PC-3 (cell line): ENCODE measurements at regions not wholly inside any gene's neighbourhood (a gene's known extent, or its start where the extent isn't known, plus 50 kb on each side); places are given as distances from the start of the nearest gene placed in this dataset.
A peak's percentile ranks its signal among the peaks of the same experiment; 100 is the strongest.

Experiments used
- ATAC-seq: fragments of 200-7000 bp; cut with Tn5 transposase; 2 replicates; pipeline ENCODE4 v1.9.1; 2020; ENCODE audit warnings: mild to moderate bottlenecking, moderate library complexity
- BruUV-seq: library from RNA; stranded (reverse); fragments of 400-500 nt; replicated peaks from 2 replicates; lab custom pipeline; 2021; lab: Mats Ljungman, UMichigan
- CTCF ChIA-PET: fragments of 300-600 bp; sonication (Branson Sonifier 250); formaldehyde crosslinking; loops from one replicate; lab custom pipeline; 2022; ENCODE audit warnings: antibody characterized with exemption; lab: Charles Lee
- POLR2A ChIA-PET: fragments of 300-600 bp; sonication (Branson Sonifier 250); formaldehyde crosslinking; loops from one replicate; lab custom pipeline; 2022; ENCODE audit warnings: antibody characterized with exemption; ENCODE audit not compliant: unreplicated experiment; lab: Charles Lee
- DNase-seq: peaks from one replicate; pipeline ENCODE4 v3.0.0-alpha.2; 2015
- H2AFZ ChIP-seq: fragments of 300-600 bp; sonication (generic); 2 replicates; pipeline ENCODE4 v1.6.0; 2016; ENCODE audit warnings: antibody characterized with exemption, low read length
- H3F3A ChIP-seq: fragments of 300-600 bp; sonication (generic); one replicate; pipeline ENCODE4 v1.6.0; 2017; ENCODE audit warnings: antibody characterized with exemption, low read length, control low read depth, mild to moderate bottlenecking; ENCODE audit not compliant: unreplicated experiment
- H3K27ac ChIP-seq: fragments of 300-600 bp; sonication (generic); 2 replicates; pipeline ENCODE4 v1.5.1; 2016; ENCODE audit warnings: mild to moderate bottlenecking, low read length
- H3K27me3 ChIP-seq: fragments of 300-600 bp; sonication (generic); 2 replicates; pipeline ENCODE4 v1.6.1; 2016; ENCODE audit warnings: low read length, mixed read lengths
- H3K36me3 ChIP-seq: fragments of 300-600 bp; sonication (generic); 2 replicates; pipeline ENCODE4 v1.6.1; 2016; ENCODE audit warnings: low read depth, mixed run types, low read length, mixed read lengths
- H3K4me1 ChIP-seq: fragments of 300-600 bp; sonication (generic); 2 replicates; pipeline ENCODE4 v1.5.1; 2016; ENCODE audit warnings: low read length; ENCODE audit not compliant: insufficient read depth
- H3K4me2 ChIP-seq: fragments of 300-600 bp; sonication (generic); 2 replicates; pipeline ENCODE4 v1.6.0; 2016; ENCODE audit warnings: low read length
- H3K4me3 ChIP-seq: fragments of 300-600 bp; sonication (generic); 2 replicates; pipeline ENCODE4 v1.5.1; 2016; ENCODE audit warnings: mild to moderate bottlenecking, low read length, mixed read lengths
- H3K79me2 ChIP-seq: fragments of 300-600 bp; sonication (generic); 2 replicates; pipeline ENCODE4 v1.6.1; 2017; ENCODE audit warnings: low read length, mixed read lengths
- H3K9ac ChIP-seq: fragments of 300-600 bp; sonication (generic); 2 replicates; pipeline ENCODE4 v1.6.0; 2016; ENCODE audit warnings: mild to moderate bottlenecking, low read length
- H3K9me2 ChIP-seq: fragments of 300-600 bp; sonication (generic); replicated peaks from 2 replicates; pipeline ENCODE4 v1.6.1; 2016; ENCODE audit warnings: mixed run types, low read length, mixed read lengths
- H3K9me3 ChIP-seq: fragments of 300-600 bp; sonication (generic); 2 replicates; pipeline ENCODE4 v1.6.1; 2016; ENCODE audit warnings: low read length, mixed read lengths
- H4K20me1 ChIP-seq: fragments of 300-600 bp; sonication (generic); 2 replicates; pipeline ENCODE4 v1.6.1; 2016; ENCODE audit warnings: low read length, mixed read lengths
- CTCF ChIP-seq: fragments of 300-600 bp; sonication (generic); conservative IDR thresholded peaks from 2 replicates; pipeline ENCODE4 v1.5.1; 2017; ENCODE audit warnings: antibody characterized with exemption, low read depth, mild to moderate bottlenecking, low read length
- EZH2 ChIP-seq: fragments of 300-600 bp; sonication (generic); IDR thresholded peaks from one replicate; pipeline ENCODE4 v1.6.1; 2017; ENCODE audit warnings: antibody characterized with exemption, mild to moderate bottlenecking, low read length; ENCODE audit not compliant: unreplicated experiment
- EZH2phosphoT487 ChIP-seq: fragments of 300-600 bp; sonication (generic); IDR thresholded peaks from 2 replicates; pipeline ENCODE4 v1.6.1; 2018; ENCODE audit warnings: mild to moderate bottlenecking, antibody characterized with exemption, low read length, borderline replicate concordance
- intact Hi-C: fragments of 100-400 bp; cut with micrococcal nuclease; formaldehyde crosslinking; loops from 2 replicates; pipeline ENCODE4 v1.9.0; 2023

GRCh38 chr2:225223301-225223700 is 176.2 kb upstream of the NYAP2 start:
- H3K9ac ChIP-seq, result peak overlapping the region; percentile 60
- peaks cover 19% of the 10 kb centered on the region for H3K4me1 ChIP-seq
- H3K4me2 ChIP-seq, result peak overlapping the region; percentile 53
- no peak for TF ChIP-seq EZH2
- TF ChIP-seq EZH2phosphoT487, result no peak
- TF ChIP-seq CTCF, result no peak
- DNase-seq (peak; percentile 76), ATAC-seq (peak; percentile 96)
- POLR2A ChIA-PET, result interaction anchor here (0.5 to 0.6 kb wide), 2 partner anchors 67 to 231 kb away, joined by 3 to 4 read pairs; no protein-coding TSS in a partner anchor
- H3K9me2 ChIP-seq, result no peaks in the 10 kb centered on the region; the same call in 1 of the 2 replicates
- no peak overlapping the region; the same call in 1 of the 2 replicates for H3K4me3 ChIP-seq
- no peaks in the 10 kb centered on the region for H3F3A ChIP-seq
- no peaks in the 10 kb centered on the region for H4K20me1 ChIP-seq
- H3K36me3 ChIP-seq, result no peaks in the 10 kb centered on the region
- intact Hi-C loops, result loop anchor here (1.0 to 10.0 kb wide), 4 partner anchors 49 to 208 kb away; no protein-coding TSS in a partner anchor
- no peaks in the 10 kb centered on the region for H3K79me2 ChIP-seq
- no peaks in the 10 kb centered on the region for H3K27me3 ChIP-seq
- peak overlapping the region; percentile 88 for H3K27ac ChIP-seq
- H2AFZ ChIP-seq, result no peak overlapping the region
- BruUV-seq, result no TSS peak
- CTCF ChIA-PET, result no interaction called here
- no peaks in the 10 kb centered on the region for H3K9me3 ChIP-seq

GRCh38 chr2:225207471-225207870 is 165.2 kb upstream of the DOCK10 start:
- POLR2A ChIA-PET, result no interaction called here
- intact Hi-C loops, result no loop called here

More at GRCh38 chr2:225207471-225207870, 165.2 kb upstream of the DOCK10 start:
- Histone ChIP-seq H2AFZ (no peak overlapping the region), H3K4me1 (no peaks in the 10 kb centered on the region), H3F3A (no peaks in the 10 kb centered on the region), H3K9me3 (no peaks in the 10 kb centered on the region), H4K20me1 (no peaks in the 10 kb centered on the region), H3K27ac (no peak overlapping the region), H3K79me2 (no peaks in the 10 kb centered on the region), H3K4me3 (no peak overlapping the region), H3K27me3 (no peaks in the 10 kb centered on the region), H3K4me2 (no peak overlapping the region), H3K9me2 (no peaks in the 10 kb centered on the region), H3K36me3 (no peaks in the 10 kb centered on the region), H3K9ac (no peak overlapping the region)
- ATAC-seq (no peak), DNase-seq (no peak)
- TF ChIP-seq EZH2phosphoT487 (no peak), CTCF (no peak), EZH2 (no peak)
- CTCF ChIA-PET, result no interaction called here
- no TSS peak for BruUV-seq
